ENCODE measurements at regions not wholly inside any gene's neighbourhood (a gene's known extent, or its start where the extent isn't known, plus 50 kb on each side); places are given as distances from the start of the nearest gene placed in this dataset.

DNA sequence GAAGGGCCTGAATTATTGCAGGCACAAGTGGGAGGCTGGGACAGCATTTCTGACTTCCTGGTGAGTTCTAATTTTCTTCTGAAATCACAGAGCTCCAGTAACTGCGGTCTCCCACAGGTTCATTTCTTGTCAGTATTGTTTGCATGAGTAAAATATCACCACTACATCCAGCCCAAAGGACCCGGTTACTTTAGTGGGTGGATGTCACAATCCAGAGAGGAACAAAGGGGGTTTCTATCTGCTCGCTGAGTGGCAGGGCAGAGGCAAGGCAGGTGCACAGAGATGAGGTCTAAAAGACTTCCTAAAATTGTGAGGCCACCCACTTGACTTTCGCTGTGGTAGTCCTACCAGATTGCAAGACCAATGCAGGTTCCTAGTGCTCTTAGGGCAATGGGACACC is 800.4 kb upstream of the ID2 start:
- H3K9me3 ChIP-seq (ENCODE audit: control insufficient read depth, insufficient read depth, low read length) = no peaks in the 10 kb centered on the region
- H3K36me3 ChIP-seq (ENCODE audit: control insufficient read depth, insufficient read depth, low read length) = peaks cover 7% of the 10 kb centered on the region; the same call in 1 of the 2 replicates
- H3K4me3 ChIP-seq (ENCODE audit: low read length) = no peak overlapping the region
- H3K27me3 ChIP-seq (ENCODE audit: control insufficient read depth, insufficient read depth, low read length) = no peaks in the 10 kb centered on the region
- no CpG with 5 or more reads among the region's 4 CpGs for WGBS (ENCODE audit: insufficient coverage, insufficient read length)
- no peak overlapping the region for H3K27ac ChIP-seq (ENCODE audit: low read length)
- DNase-seq (ENCODE audit: low read depth, low spot score) = no peak
- H3K4me1 ChIP-seq (ENCODE audit: control insufficient read depth, insufficient read depth, low read length) = peaks cover 4% of the 10 kb centered on the region; the same call in 1 of the 2 replicates

DNA sequence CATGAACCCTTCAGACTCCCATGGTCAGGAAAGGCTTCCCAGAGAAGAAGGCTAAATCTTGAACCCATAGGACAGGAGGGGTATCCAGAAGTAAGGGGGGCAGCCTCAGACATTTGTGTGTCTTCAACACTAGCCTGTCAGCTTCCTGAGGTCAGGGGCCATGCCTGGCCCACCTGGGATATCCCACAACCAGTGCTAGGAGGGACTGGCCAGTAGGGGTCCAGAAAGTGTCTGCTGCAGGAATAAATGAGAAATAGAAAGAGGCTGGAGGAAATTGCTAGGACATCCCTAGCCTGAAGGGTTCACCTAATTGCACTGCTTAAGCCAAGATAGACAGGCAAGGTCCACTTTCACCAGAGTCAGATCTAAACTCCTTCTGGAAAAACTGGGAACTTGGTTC is 799.6 kb upstream of the ID2 start:
- Histone ChIP-seq H3K27ac (ENCODE audit: low read length) (no peak overlapping the region), H3K4me1 (ENCODE audit: control insufficient read depth, insufficient read depth, low read length) (peaks cover 6% of the 10 kb centered on the region; the same call in 1 of the 2 replicates), H3K4me3 (ENCODE audit: low read length) (no peak overlapping the region), H3K9me3 (ENCODE audit: control insufficient read depth, insufficient read depth, low read length) (no peaks in the 10 kb centered on the region), H3K36me3 (ENCODE audit: control insufficient read depth, insufficient read depth, low read length) (peaks cover 9% of the 10 kb centered on the region; the same call in 1 of the 2 replicates), H3K27me3 (ENCODE audit: control insufficient read depth, insufficient read depth, low read length) (no peaks in the 10 kb centered on the region)
- no peak for DNase-seq (ENCODE audit: low read depth, low spot score)

DNA sequence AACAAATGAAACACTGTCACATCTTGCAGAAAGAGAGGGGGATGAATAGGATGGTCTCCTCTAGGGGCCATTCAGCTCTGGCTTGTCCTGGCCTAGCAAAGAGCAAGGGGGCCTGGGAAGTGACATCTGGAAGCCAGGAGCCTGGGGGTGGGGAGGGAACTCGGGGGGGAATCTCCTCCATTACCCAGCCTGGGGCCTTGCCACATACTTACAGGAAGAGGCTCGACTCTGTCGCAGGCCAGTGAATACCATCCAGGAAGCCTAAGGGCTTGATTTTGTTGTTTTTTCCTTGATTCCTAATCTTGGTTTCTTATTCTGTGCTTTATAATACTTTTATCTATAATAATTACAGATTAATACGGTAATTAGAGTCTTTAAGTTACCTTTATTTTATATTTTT is 797.5 kb upstream of the ID2 start:
- no peaks in the 10 kb centered on the region for H3K27me3 ChIP-seq (ENCODE audit: control insufficient read depth, insufficient read depth, low read length)
- no CpG with 5 or more reads among the region's 4 CpGs for WGBS (ENCODE audit: insufficient coverage, insufficient read length)
- no peak for DNase-seq (ENCODE audit: low read depth, low spot score)
- H3K4me3 ChIP-seq (ENCODE audit: low read length) = no peak overlapping the region
- H3K36me3 ChIP-seq (ENCODE audit: control insufficient read depth, insufficient read depth, low read length) = peaks cover 9% of the 10 kb centered on the region; the same call in 1 of the 2 replicates
- H3K27ac ChIP-seq (ENCODE audit: low read length) = no peak overlapping the region
- no peaks in the 10 kb centered on the region for H3K9me3 ChIP-seq (ENCODE audit: control insufficient read depth, insufficient read depth, low read length)
- H3K4me1 ChIP-seq (ENCODE audit: control insufficient read depth, insufficient read depth, low read length) = peaks cover 6% of the 10 kb centered on the region; the same call in 1 of the 2 replicates

DNA sequence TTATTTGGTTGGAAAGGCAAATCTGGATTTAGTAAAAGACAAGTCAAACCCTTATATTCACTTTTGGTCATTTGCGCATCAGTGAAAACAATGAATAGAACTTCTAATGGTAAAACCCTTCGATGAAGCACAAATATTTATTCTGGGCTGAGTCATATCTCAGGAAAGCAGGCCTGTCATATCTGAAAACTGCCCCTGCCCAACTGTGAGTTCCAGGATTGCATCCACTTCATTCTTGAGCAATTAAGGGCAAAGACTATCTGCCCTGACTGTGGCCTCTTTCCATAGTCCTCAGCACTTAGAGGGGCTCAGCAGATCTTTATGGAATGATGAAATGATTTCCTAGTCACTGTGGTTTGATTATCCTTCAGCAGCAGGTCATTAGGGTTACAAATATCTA is 795.2 kb upstream of the ID2 start:
- H3K4me1 ChIP-seq (ENCODE audit: control insufficient read depth, insufficient read depth, low read length) = peaks cover 4% of the 10 kb centered on the region; the same call in 1 of the 2 replicates
- no peaks in the 10 kb centered on the region for H3K9me3 ChIP-seq (ENCODE audit: control insufficient read depth, insufficient read depth, low read length)
- no peak overlapping the region for H3K27ac ChIP-seq (ENCODE audit: low read length)
- H3K4me3 ChIP-seq (ENCODE audit: low read length) = no peak overlapping the region
- peaks cover 9% of the 10 kb centered on the region; the same call in 1 of the 2 replicates for H3K36me3 ChIP-seq (ENCODE audit: control insufficient read depth, insufficient read depth, low read length)
- no peak for DNase-seq (ENCODE audit: low read depth, low spot score)
- no CpG with 5 or more reads among the region's 2 CpGs for WGBS (ENCODE audit: insufficient coverage, insufficient read length)
- no peaks in the 10 kb centered on the region for H3K27me3 ChIP-seq (ENCODE audit: control insufficient read depth, insufficient read depth, low read length)

DNA sequence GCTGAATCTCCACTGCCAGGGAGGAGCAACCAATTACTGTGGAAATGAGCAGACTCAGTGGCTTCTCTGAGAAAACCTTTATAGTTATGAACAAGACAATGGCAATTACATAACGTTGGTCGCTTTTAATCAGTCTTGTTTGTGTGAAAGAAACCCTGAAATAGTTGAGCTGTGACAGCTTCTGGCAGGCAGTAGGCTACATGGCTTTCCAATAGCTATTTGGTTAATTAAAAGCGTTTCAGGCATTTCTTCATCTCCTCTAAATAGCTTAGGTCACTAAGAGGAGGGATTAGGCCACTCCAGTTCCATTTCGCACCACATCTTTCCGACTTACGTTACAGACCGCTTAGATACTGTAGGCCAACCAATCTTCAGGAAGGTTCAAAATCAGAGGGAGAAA is 794.4 kb upstream of the ID2 start:
- no peak overlapping the region for H3K27ac ChIP-seq (ENCODE audit: low read length)
- DNase-seq (ENCODE audit: low read depth, low spot score) = no peak
- H3K27me3 ChIP-seq (ENCODE audit: control insufficient read depth, insufficient read depth, low read length) = no peaks in the 10 kb centered on the region
- H3K4me3 ChIP-seq (ENCODE audit: low read length) = no peak overlapping the region
- H3K9me3 ChIP-seq (ENCODE audit: control insufficient read depth, insufficient read depth, low read length) = no peaks in the 10 kb centered on the region
- H3K36me3 ChIP-seq (ENCODE audit: control insufficient read depth, insufficient read depth, low read length) = peaks cover 9% of the 10 kb centered on the region; the same call in 1 of the 2 replicates
- peaks cover 1% of the 10 kb centered on the region; the same call in 1 of the 2 replicates for H3K4me1 ChIP-seq (ENCODE audit: control insufficient read depth, insufficient read depth, low read length)
- WGBS (ENCODE audit: insufficient coverage, insufficient read length) = no CpG with 5 or more reads among the region's 7 CpGs

DNA sequence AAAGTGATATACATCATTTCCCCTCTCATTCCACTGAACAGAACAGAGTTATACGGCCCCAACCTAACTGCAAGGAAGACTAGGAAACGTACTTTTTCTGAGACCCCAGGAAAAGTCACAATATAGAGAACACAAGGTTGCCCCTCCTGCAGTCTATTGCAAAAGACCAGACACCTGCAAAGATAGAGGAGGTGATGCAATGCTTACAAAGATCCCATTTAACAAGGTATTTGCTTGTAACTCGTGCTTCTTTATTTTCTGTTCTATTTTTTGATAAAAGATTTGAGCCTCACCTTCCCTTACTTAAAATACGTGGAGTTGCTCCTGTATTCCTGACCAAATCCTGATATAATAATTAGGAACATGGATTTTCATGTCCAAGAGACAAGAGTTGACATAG is 793.0 kb upstream of the ID2 start:
- Histone ChIP-seq H3K36me3 (ENCODE audit: control insufficient read depth, insufficient read depth, low read length) (peaks cover 9% of the 10 kb centered on the region; the same call in 1 of the 2 replicates), H3K9me3 (ENCODE audit: control insufficient read depth, insufficient read depth, low read length) (no peaks in the 10 kb centered on the region), H3K4me1 (ENCODE audit: control insufficient read depth, insufficient read depth, low read length) (peaks cover 1% of the 10 kb centered on the region; the same call in 1 of the 2 replicates), H3K27ac (ENCODE audit: low read length) (no peak overlapping the region), H3K27me3 (ENCODE audit: control insufficient read depth, insufficient read depth, low read length) (no peaks in the 10 kb centered on the region), H3K4me3 (ENCODE audit: low read length) (no peak overlapping the region)
- WGBS (ENCODE audit: insufficient coverage, insufficient read length) = no CpG with 5 or more reads among the region's 4 CpGs
- no peak for DNase-seq (ENCODE audit: low read depth, low spot score)

DNA sequence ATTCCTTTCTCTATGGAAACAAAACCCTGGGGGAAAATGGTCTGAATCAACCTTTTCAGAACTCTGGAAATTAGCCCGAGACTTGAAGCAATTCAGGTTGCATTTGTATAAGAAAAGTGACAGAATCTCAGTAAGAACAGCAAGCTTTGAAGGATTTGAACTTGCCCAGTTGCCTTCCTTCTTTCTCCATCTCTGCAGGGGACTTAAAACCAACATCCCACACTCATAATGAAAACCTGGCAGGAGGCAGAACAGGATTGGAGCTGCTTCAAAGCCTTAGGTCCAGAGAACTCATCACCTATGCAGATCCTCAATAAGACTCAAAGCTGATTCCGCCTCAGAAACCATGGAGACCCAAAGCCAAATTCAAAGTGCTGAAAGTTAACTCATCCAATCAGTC is 790.5 kb upstream of the ID2 start:
- no CpG with 5 or more reads among the region's 2 CpGs for WGBS (ENCODE audit: insufficient coverage, insufficient read length)
- Histone ChIP-seq H3K9me3 (ENCODE audit: control insufficient read depth, insufficient read depth, low read length) (no peaks in the 10 kb centered on the region), H3K4me3 (ENCODE audit: low read length) (no peak overlapping the region), H3K27ac (ENCODE audit: low read length) (no peak overlapping the region), H3K4me1 (ENCODE audit: control insufficient read depth, insufficient read depth, low read length) (peaks cover 1% of the 10 kb centered on the region; the same call in 1 of the 2 replicates), H3K36me3 (ENCODE audit: control insufficient read depth, insufficient read depth, low read length) (peaks cover 2% of the 10 kb centered on the region; the same call in 1 of the 2 replicates), H3K27me3 (ENCODE audit: control insufficient read depth, insufficient read depth, low read length) (no peaks in the 10 kb centered on the region)
- DNase-seq (ENCODE audit: low read depth, low spot score) = peak; percentile 79

DNA sequence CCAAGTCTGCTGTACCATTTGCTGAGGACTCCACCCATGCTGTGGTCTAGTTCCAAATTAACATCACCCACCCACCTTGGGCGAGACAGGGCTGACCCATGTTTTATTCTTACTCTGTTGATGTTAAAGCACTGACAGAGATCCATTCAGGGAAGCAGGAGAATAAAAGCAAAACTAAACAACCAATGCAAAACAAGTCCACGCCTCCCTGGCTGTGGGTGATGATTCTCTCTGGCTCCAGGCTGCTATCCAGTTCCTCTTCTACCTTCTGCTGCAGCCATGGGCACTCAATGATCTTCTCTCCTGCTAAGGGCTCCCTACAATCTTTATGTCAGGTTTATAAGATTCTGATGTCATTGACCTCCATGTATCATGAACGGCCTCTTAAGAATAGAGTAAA is 786.6 kb upstream of the ID2 start:
- Histone ChIP-seq H3K9me3 (ENCODE audit: control insufficient read depth, insufficient read depth, low read length) (no peaks in the 10 kb centered on the region), H3K27ac (ENCODE audit: low read length) (no peak overlapping the region)
- no peak for DNase-seq (ENCODE audit: low read depth, low spot score)

DNA sequence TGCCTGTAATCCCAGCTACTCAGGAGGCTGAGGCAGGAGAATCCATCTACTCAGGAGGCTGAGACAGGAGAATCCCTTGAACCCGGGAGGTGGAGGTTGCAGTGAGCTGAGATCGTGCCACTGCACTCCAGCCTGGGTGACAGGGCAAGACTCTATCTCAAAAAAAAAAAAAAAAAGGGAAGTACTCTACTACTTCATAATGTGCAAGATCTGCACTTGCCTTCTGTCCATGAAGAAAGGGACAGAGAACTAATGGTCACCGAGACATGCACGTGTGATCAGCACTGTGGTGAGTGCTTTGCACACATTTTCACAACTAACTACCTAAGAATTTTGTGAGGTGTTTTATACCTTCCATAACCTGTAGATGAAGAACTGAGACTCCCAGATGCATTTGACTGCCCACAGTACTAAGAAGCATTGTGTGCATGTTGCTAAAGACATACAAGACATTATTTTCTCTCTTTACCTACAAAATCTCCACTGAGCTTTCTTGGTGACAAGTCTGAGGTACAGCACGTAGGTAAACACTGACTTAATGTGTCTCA is 784.8 kb upstream of the ID2 start:
- no peak overlapping the region for H3K27ac ChIP-seq (ENCODE audit: low read length)
- H3K4me3 ChIP-seq (ENCODE audit: low read length) = no peak overlapping the region
- H3K4me1 ChIP-seq (ENCODE audit: control insufficient read depth, insufficient read depth, low read length) = peaks cover 3% of the 10 kb centered on the region; the same call in 1 of the 2 replicates
- no peaks in the 10 kb centered on the region for H3K27me3 ChIP-seq (ENCODE audit: control insufficient read depth, insufficient read depth, low read length)
- H3K9me3 ChIP-seq (ENCODE audit: control insufficient read depth, insufficient read depth, low read length) = no peaks in the 10 kb centered on the region
- DNase-seq (ENCODE audit: low read depth, low spot score) = no peak
- no peaks in the 10 kb centered on the region for H3K36me3 ChIP-seq (ENCODE audit: control insufficient read depth, insufficient read depth, low read length)
- WGBS (ENCODE audit: insufficient coverage, insufficient read length) = no CpG with 5 or more reads among the region's 5 CpGs

More for the DNA sequence above, 786.6 kb upstream of the ID2 start:
- H3K4me1 ChIP-seq (ENCODE audit: control insufficient read depth, insufficient read depth, low read length) = no peaks in the 10 kb centered on the region; the same call in 1 of the 2 replicates
- WGBS (ENCODE audit: insufficient coverage, insufficient read length) = no CpG with 5 or more reads among the region's 3 CpGs
- no peaks in the 10 kb centered on the region for H3K36me3 ChIP-seq (ENCODE audit: control insufficient read depth, insufficient read depth, low read length)
- H3K27me3 ChIP-seq (ENCODE audit: control insufficient read depth, insufficient read depth, low read length) = no peaks in the 10 kb centered on the region
- no peak overlapping the region for H3K4me3 ChIP-seq (ENCODE audit: low read length)

DNA sequence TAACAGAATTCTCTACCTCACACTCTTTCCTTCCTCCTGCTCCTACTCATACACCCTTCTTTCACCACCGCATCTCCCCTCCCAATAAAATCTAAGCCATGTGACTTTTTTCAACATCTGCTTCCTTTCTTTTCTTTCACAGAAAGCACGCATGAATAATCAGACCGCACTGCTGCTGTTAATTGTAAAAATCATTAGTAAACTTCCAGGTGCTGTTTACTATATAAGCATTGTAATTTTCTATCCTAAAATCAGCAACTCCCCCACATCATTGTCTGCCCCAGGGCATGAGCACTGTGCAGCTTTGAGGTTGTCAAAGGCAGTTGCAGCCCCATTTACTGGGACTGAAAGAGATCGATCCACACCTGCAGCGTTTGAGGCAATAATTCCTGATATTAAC is 782.6 kb upstream of the ID2 start:
- 100% methylated on average over 1 of the region's 5 CpGs for WGBS (ENCODE audit: insufficient coverage, insufficient read length)
- DNase-seq (ENCODE audit: low read depth, low spot score) = no peak
- H3K4me1 ChIP-seq (ENCODE audit: control insufficient read depth, insufficient read depth, low read length) = peaks cover 3% of the 10 kb centered on the region; the same call in 1 of the 2 replicates
- H3K27me3 ChIP-seq (ENCODE audit: control insufficient read depth, insufficient read depth, low read length) = no peaks in the 10 kb centered on the region
- no peaks in the 10 kb centered on the region for H3K36me3 ChIP-seq (ENCODE audit: control insufficient read depth, insufficient read depth, low read length)
- no peak overlapping the region for H3K4me3 ChIP-seq (ENCODE audit: low read length)
- peak overlapping the region; percentile 21 for H3K27ac ChIP-seq (ENCODE audit: low read length)
- H3K9me3 ChIP-seq (ENCODE audit: control insufficient read depth, insufficient read depth, low read length) = no peaks in the 10 kb centered on the region

DNA sequence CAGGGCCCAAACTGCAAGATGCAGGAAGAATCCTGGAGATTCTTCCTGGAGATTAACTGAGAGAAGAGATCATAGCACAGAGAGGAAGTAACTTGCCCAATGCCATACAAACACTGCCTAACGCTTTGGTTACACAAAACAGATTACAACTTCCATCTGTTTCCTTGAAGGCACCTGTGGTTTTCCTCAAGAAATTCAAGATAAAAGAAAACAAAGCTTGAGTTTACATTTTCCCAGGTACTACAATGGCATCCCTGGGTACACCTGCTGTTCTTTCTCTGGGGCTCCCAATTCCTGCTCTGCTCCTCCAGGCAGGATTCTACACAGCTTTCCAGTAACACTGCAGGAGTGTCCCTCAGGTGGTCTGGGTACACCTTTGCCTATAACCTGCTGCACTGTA is 781.9 kb upstream of the ID2 start:
- H3K36me3 ChIP-seq (ENCODE audit: control insufficient read depth, insufficient read depth, low read length) = no peaks in the 10 kb centered on the region
- peaks cover 3% of the 10 kb centered on the region; the same call in 1 of the 2 replicates for H3K4me1 ChIP-seq (ENCODE audit: control insufficient read depth, insufficient read depth, low read length)
- no peaks in the 10 kb centered on the region for H3K9me3 ChIP-seq (ENCODE audit: control insufficient read depth, insufficient read depth, low read length)
- no CpG with 5 or more reads among the region's 1 CpG for WGBS (ENCODE audit: insufficient coverage, insufficient read length)
- no peak for DNase-seq (ENCODE audit: low read depth, low spot score)
- H3K27me3 ChIP-seq (ENCODE audit: control insufficient read depth, insufficient read depth, low read length) = no peaks in the 10 kb centered on the region
- no peak overlapping the region for H3K4me3 ChIP-seq (ENCODE audit: low read length)
- H3K27ac ChIP-seq (ENCODE audit: low read length) = peak overlapping the region; percentile 21

Measured in iPS DF 6.9 (cell line).